Neural cell (in vitro differentiated cells): ENCODE measurements at regions not wholly inside any gene's neighbourhood (a gene's known extent, or its start where the extent isn't known, plus 50 kb on each side); places are given as distances from the start of the nearest gene placed in this dataset.

Experiments
- H2AFZ ChIP-seq: fragments of 200-600, 300-800 bp; sonication (generic), shearing (Covaris generic); 2 replicates; pipeline ENCODE4 v1.6.0; 2014; ENCODE audit warnings: low read depth, mild to moderate bottlenecking, antibody characterized with exemption, low read length, moderate library complexity
- H3F3A ChIP-seq: fragments of 200-600 bp; shearing (Covaris generic); 2 replicates; pipeline ENCODE4 v1.6.1; 2016; ENCODE audit warnings: mild to moderate bottlenecking, moderate library complexity, mixed read lengths, antibody characterized with exemption, low read length; ENCODE audit not compliant: insufficient read depth, poor library complexity, severe bottlenecking
- H3K27ac ChIP-seq: fragments of 200-600, 300-800 bp; sonication (generic), shearing (Covaris generic); 2 replicates; pipeline ENCODE4 v1.5.1; 2014; ENCODE audit warnings: mild to moderate bottlenecking, low read length, moderate library complexity
- H3K27me3 ChIP-seq: fragments of 300-800, 200-600 bp; sonication (generic), shearing (Covaris generic); 2 replicates; pipeline ENCODE4 v1.6.0; 2014; ENCODE audit warnings: mild to moderate bottlenecking, low read depth, low read length, moderate library complexity; ENCODE audit not compliant: insufficient read depth
- H3K36me3 ChIP-seq: fragments of 300-800, 200-600 bp; sonication (generic), shearing (Covaris generic); 2 replicates; pipeline ENCODE4 v1.5.1; 2014; ENCODE audit warnings: mild to moderate bottlenecking, antibody characterized with exemption, low read length, moderate library complexity; ENCODE audit not compliant: insufficient read depth
- H3K4me2 ChIP-seq: fragments of 300-800, 200-600 bp; sonication (generic), shearing (Covaris generic); 2 replicates; pipeline ENCODE4 v1.6.0; 2014; ENCODE audit warnings: mild to moderate bottlenecking, low read length
- H3K4me3 ChIP-seq: fragments of 300-800, 200-600 bp; sonication (generic), shearing (Covaris generic); 2 replicates; pipeline ENCODE4 v1.5.1; 2014; ENCODE audit warnings: mild to moderate bottlenecking, low read length, moderate library complexity
- H3K79me2 ChIP-seq: fragments of 200-600 bp; shearing (Covaris generic); replicated peaks from 2 replicates; pipeline ENCODE4 v1.6.0; 2014; ENCODE audit warnings: mild to moderate bottlenecking, low read length, moderate library complexity; ENCODE audit not compliant: insufficient read depth
- H3K9ac ChIP-seq: fragments of 300-800, 200-600 bp; sonication (generic), shearing (Covaris generic); 2 replicates; pipeline ENCODE4 v1.6.1; 2016; ENCODE audit warnings: mild to moderate bottlenecking, low read length, mixed read lengths
- H3K9me2 ChIP-seq: fragments of 200-600 bp; shearing (Covaris generic); 2 replicates; pipeline ENCODE4 v1.6.1; 2016; ENCODE audit warnings: mild to moderate bottlenecking, low read length, mixed read lengths; ENCODE audit not compliant: insufficient read depth
- H3K9me3 ChIP-seq: fragments of 200-600, 300-800 bp; sonication (generic), shearing (Covaris generic); 2 replicates; pipeline ENCODE4 v1.6.1; 2016; ENCODE audit warnings: mild to moderate bottlenecking, mixed run types, low read length, moderate library complexity, mixed read lengths
- H4K20me1 ChIP-seq: fragments of 200-600 bp; shearing (Covaris generic); 2 replicates; pipeline ENCODE4 v1.6.1; 2016; ENCODE audit warnings: mild to moderate bottlenecking, mixed run types; ENCODE audit not compliant: insufficient read depth
- CTCF ChIP-seq: fragments of 450-650 bp; IDR thresholded peaks from 2 replicates; pipeline ENCODE4 v1.5.1; 2014; ENCODE audit warnings: antibody characterized with exemption, mild to moderate bottlenecking, moderate library complexity; ENCODE audit not compliant: poor library complexity, severe bottlenecking
- MXI1 ChIP-seq: fragments of 450-650 bp; conservative IDR thresholded peaks from 2 replicates; pipeline ENCODE4 v1.6.1; 2014; ENCODE audit warnings: antibody characterized with exemption, mild to moderate bottlenecking; ENCODE audit not compliant: poor library complexity, severe bottlenecking
- POLR2AphosphoS5 ChIP-seq: IDR thresholded peaks from 2 replicates; pipeline ENCODE4 v1.6.1; 2012
- RAD21 ChIP-seq: fragments of 450-650 bp; conservative IDR thresholded peaks from 2 replicates; pipeline ENCODE4 v1.6.1; 2014; ENCODE audit warnings: antibody characterized with exemption, mild to moderate bottlenecking, moderate library complexity
- REST ChIP-seq: IDR thresholded peaks from 2 replicates; pipeline ENCODE4 v1.6.1; 2012; ENCODE audit warnings: borderline replicate concordance
- SMC3 ChIP-seq: fragments of 450-650 bp; conservative IDR thresholded peaks from 2 replicates; pipeline ENCODE4 v1.6.1; 2014; ENCODE audit warnings: antibody characterized with exemption, mild to moderate bottlenecking, moderate library complexity; ENCODE audit not compliant: poor library complexity
- TAF1 ChIP-seq: IDR thresholded peaks from 2 replicates; pipeline ENCODE4 v1.6.1; 2012; ENCODE audit warnings: low read depth

- Histone ChIP-seq H3F3A (no peaks in the 10 kb centered on the region), H3K4me2 (no peak overlapping the region), H3K9me3 (no peaks in the 10 kb centered on the region), H2AFZ (no peak overlapping the region), H3K79me2 (no peaks in the 10 kb centered on the region), H3K36me3 (no peaks in the 10 kb centered on the region), H3K27me3 (no peaks in the 10 kb centered on the region), H3K27ac (no peak overlapping the region), H3K9ac (no peak overlapping the region), H3K4me3 (no peak overlapping the region), H4K20me1 (no peaks in the 10 kb centered on the region), H3K9me2 (no peaks in the 10 kb centered on the region)
- TF ChIP-seq SMC3 (no peak), POLR2AphosphoS5 (no peak), CTCF (no peak), REST (no peak), RAD21 (no peak)
These were observed 149.8 kb upstream of the DCC start for GRCh38 chr18:52190195-52190594.

GRCh38 chr18:52190631-52191030, 149.4 kb upstream of the DCC start:
- H3K9ac ChIP-seq, result no peak overlapping the region
- H3K4me2 ChIP-seq, result no peak overlapping the region

More at GRCh38 chr18:52190631-52191030, 149.4 kb upstream of the DCC start:
- H4K20me1 ChIP-seq, result no peaks in the 10 kb centered on the region
- H3K79me2 ChIP-seq, result no peaks in the 10 kb centered on the region
- no peak overlapping the region for H2AFZ ChIP-seq
- no peaks in the 10 kb centered on the region for H3F3A ChIP-seq
- H3K36me3 ChIP-seq, result no peaks in the 10 kb centered on the region
- no peak overlapping the region for H3K27ac ChIP-seq
- H3K27me3 ChIP-seq, result no peaks in the 10 kb centered on the region
- H3K9me3 ChIP-seq, result no peaks in the 10 kb centered on the region
- no peaks in the 10 kb centered on the region for H3K9me2 ChIP-seq
- TF ChIP-seq MXI1 (no peak), SMC3 (no peak), REST (peak; percentile 19), TAF1 (no peak), RAD21 (no peak)
- no peak overlapping the region for H3K4me3 ChIP-seq
